ENCODE measurements at regions not wholly inside any gene's neighbourhood (a gene's known extent, or its start where the extent isn't known, plus 50 kb on each side); places are given as distances from the start of the nearest gene placed in this dataset.
"Not testable (repeated sequence)": the region's sequence is repeated elsewhere in the genome, so short reads cannot be mapped to it uniquely, and the experiment has no call there.

- no peak for DNase-seq
These were observed 337.5 kb downstream of the EPHA7 start for GRCh38 chr6:93081901-93082300.

- no peak for DNase-seq
These were observed 340.3 kb downstream of the EPHA7 start for GRCh38 chr6:93079061-93079460.

- DNase-seq: no peak
These were observed 345.5 kb downstream of the EPHA7 start for GRCh38 chr6:93073811-93074210.

GRCh38 chr6:93069856-93070255, 349.5 kb downstream of the EPHA7 start:
- no peak for DNase-seq

GRCh38 chr6:93059911-93060310, 359.4 kb downstream of the EPHA7 start:
- DNase-seq: no peak

GRCh38 chr6:93057584-93057983, 361.8 kb downstream of the EPHA7 start:
- DNase-seq: no peak

GRCh38 chr6:93048381-93048780, 371.0 kb downstream of the EPHA7 start:
- DNase-seq: no peak

GRCh38 chr6:93047033-93047432, 372.3 kb downstream of the EPHA7 start:
- DNase-seq: no peak

- no peak for DNase-seq
These were observed 374.2 kb downstream of the EPHA7 start for GRCh38 chr6:93045156-93045555.

- no peak for DNase-seq
These were observed 379.0 kb downstream of the EPHA7 start for GRCh38 chr6:93040375-93040774.

- DNase-seq: no peak
These were observed 382.5 kb downstream of the EPHA7 start for GRCh38 chr6:93036835-93037234.

- no peak for DNase-seq
These were observed 383.6 kb downstream of the EPHA7 start for GRCh38 chr6:93035756-93036155.

GRCh38 chr6:93021235-93021915, 398.0 kb downstream of the EPHA7 start:
- DNase-seq: no peak

- no peak for DNase-seq
These were observed 401.7 kb downstream of the EPHA7 start for GRCh38 chr6:93017626-93018025.

GRCh38 chr6:93017213-93017612, 402.1 kb downstream of the EPHA7 start:
- no peak for DNase-seq

- no peak for DNase-seq
These were observed 406.3 kb downstream of the EPHA7 start for GRCh38 chr6:93013054-93013453.

- no peak for DNase-seq
These were observed 411.0 kb downstream of the EPHA7 start for GRCh38 chr6:93008375-93008774.

- DNase-seq: no peak
These were observed 429.7 kb downstream of the EPHA7 start for GRCh38 chr6:92989656-92990055.

- no peak for DNase-seq
These were observed 440.1 kb downstream of the EPHA7 start for GRCh38 chr6:92979281-92979680.

GRCh38 chr6:92977018-92977417, 442.3 kb downstream of the EPHA7 start:
- no peak for DNase-seq

- DNase-seq: no peak
These were observed 452.0 kb downstream of the EPHA7 start for GRCh38 chr6:92967362-92967761.

- DNase-seq: no peak
These were observed 456.5 kb downstream of the EPHA7 start for GRCh38 chr6:92962846-92963245.

- DNase-seq: not testable (repeated sequence)
These were observed 467.2 kb downstream of the EPHA7 start for GRCh38 chr6:92952111-92952510.

- no peak for DNase-seq
These were observed 473.6 kb downstream of the EPHA7 start for GRCh38 chr6:92945799-92946198.

GRCh38 chr6:92944132-92944531, 475.2 kb downstream of the EPHA7 start:
- DNase-seq: no peak
